ENCODE measurements at regions not wholly inside any gene's neighbourhood (a gene's known extent, or its start where the extent isn't known, plus 50 kb on each side); places are given as distances from the start of the nearest gene placed in this dataset.

- no peaks in the 10 kb centered on the region for H3K4me1 ChIP-seq (ENCODE audit: control insufficient read depth, insufficient read depth, low read length)
- intact Hi-C loops (cut with DNase I), result no loop called here
- H3K27me3 ChIP-seq (ENCODE audit: control insufficient read depth, insufficient read depth), result no peaks in the 10 kb centered on the region
- H3K9me3 ChIP-seq (ENCODE audit: control insufficient read depth, low read length), result no peaks in the 10 kb centered on the region
- 83% methylated on average over 10 of the region's 10 CpGs for WGBS
- DNase-seq (no peak), ATAC-seq (no peak)
- no peak overlapping the region for H3K27ac ChIP-seq (ENCODE audit: low read length)
- H3K4me3 ChIP-seq (ENCODE audit: low read length), result no peak overlapping the region
Measured at GRCh38 chr19:16000024-16000663, 51.3 kb downstream of the OR10H4 start.

- Histone ChIP-seq H3K4me3 (ENCODE audit: low read length) (peak overlapping the region; percentile 44), H3K27ac (ENCODE audit: low read length) (no peak overlapping the region), H3K27me3 (ENCODE audit: control insufficient read depth, insufficient read depth) (no peaks in the 10 kb centered on the region), H3K4me1 (ENCODE audit: control insufficient read depth, insufficient read depth, low read length) (no peaks in the 10 kb centered on the region), H3K9me3 (ENCODE audit: control insufficient read depth, low read length) (no peaks in the 10 kb centered on the region)
- peak; percentile 64 to 80 for ATAC-seq
- 36% methylated on average over 12 of the region's 12 CpGs for WGBS
- intact Hi-C loops (cut with DNase I), result no loop called here
- DNase-seq, result no peak
Measured at GRCh38 chr19:16001481-16002312, 52.9 kb downstream of the OR10H4 start.

GRCh38 chr19:16002406-16003384 lies 53.9 kb downstream of the OR10H4 start:
- ATAC-seq, result no peak
- H3K27me3 ChIP-seq (ENCODE audit: control insufficient read depth, insufficient read depth), result no peaks in the 10 kb centered on the region
- no peaks in the 10 kb centered on the region for H3K4me1 ChIP-seq (ENCODE audit: control insufficient read depth, insufficient read depth, low read length)
- no peak overlapping the region for H3K4me3 ChIP-seq (ENCODE audit: low read length)
- no peak overlapping the region for H3K27ac ChIP-seq (ENCODE audit: low read length)
- no peak for DNase-seq
- WGBS, result 66% methylated on average over 11 of the region's 11 CpGs
- no peaks in the 10 kb centered on the region for H3K9me3 ChIP-seq (ENCODE audit: control insufficient read depth, low read length)
- intact Hi-C loops (cut with DNase I), result no loop called here

GRCh38 chr19:16003391-16003790 lies 54.6 kb downstream of the OR10H4 start:
- Histone ChIP-seq H3K27me3 (ENCODE audit: control insufficient read depth, insufficient read depth) (no peaks in the 10 kb centered on the region), H3K27ac (ENCODE audit: low read length) (no peak overlapping the region), H3K9me3 (ENCODE audit: control insufficient read depth, low read length) (no peaks in the 10 kb centered on the region), H3K4me1 (ENCODE audit: control insufficient read depth, insufficient read depth, low read length) (no peaks in the 10 kb centered on the region), H3K4me3 (ENCODE audit: low read length) (no peak overlapping the region)
- DNase-seq (no peak), ATAC-seq (no peak)
- WGBS, result 79% methylated on average over 3 of the region's 3 CpGs
- intact Hi-C loops (cut with DNase I), result no loop called here

GRCh38 chr19:16005925-16006324 lies 57.1 kb downstream of the OR10H4 start:
- ATAC-seq, result no peak
- H3K27me3 ChIP-seq (ENCODE audit: control insufficient read depth, insufficient read depth), result no peaks in the 10 kb centered on the region
- no peaks in the 10 kb centered on the region for H3K4me1 ChIP-seq (ENCODE audit: control insufficient read depth, insufficient read depth, low read length)
- no peak overlapping the region for H3K4me3 ChIP-seq (ENCODE audit: low read length)
- no peak overlapping the region for H3K27ac ChIP-seq (ENCODE audit: low read length)
- no peak for DNase-seq
- intact Hi-C loops (cut with DNase I), result no loop called here
- 81% methylated on average over 3 of the region's 3 CpGs for WGBS
- no peaks in the 10 kb centered on the region for H3K9me3 ChIP-seq (ENCODE audit: control insufficient read depth, low read length)

GRCh38 chr19:16012552-16012951 lies 63.7 kb upstream of the TPM4 start:
- H3K4me3 ChIP-seq (ENCODE audit: low read length), result no peak overlapping the region
- H3K27ac ChIP-seq (ENCODE audit: low read length), result no peak overlapping the region
- no peak for ATAC-seq
- WGBS, result 94% methylated on average over 4 of the region's 4 CpGs
- DNase-seq, result no peak
- H3K27me3 ChIP-seq (ENCODE audit: control insufficient read depth, insufficient read depth), result no peaks in the 10 kb centered on the region
- H3K4me1 ChIP-seq (ENCODE audit: control insufficient read depth, insufficient read depth, low read length), result no peaks in the 10 kb centered on the region
- H3K9me3 ChIP-seq (ENCODE audit: control insufficient read depth, low read length), result no peaks in the 10 kb centered on the region
- intact Hi-C loops (cut with DNase I), result no loop called here

- intact Hi-C loops (cut with DNase I), result no loop called here
- 94% methylated on average over 11 of the region's 11 CpGs for WGBS
- Histone ChIP-seq H3K27me3 (ENCODE audit: control insufficient read depth, insufficient read depth) (no peaks in the 10 kb centered on the region), H3K4me1 (ENCODE audit: control insufficient read depth, insufficient read depth, low read length) (no peaks in the 10 kb centered on the region), H3K4me3 (ENCODE audit: low read length) (no peak overlapping the region), H3K9me3 (ENCODE audit: control insufficient read depth, low read length) (no peaks in the 10 kb centered on the region), H3K27ac (ENCODE audit: low read length) (no peak overlapping the region)
- no peak for ATAC-seq
- no peak for DNase-seq
Measured at GRCh38 chr19:16013181-16013850, 63.0 kb upstream of the TPM4 start.

- DNase-seq (no peak), ATAC-seq (no peak)
- intact Hi-C loops (cut with DNase I), result no loop called here
- 91% methylated on average over 31 of the region's 31 CpGs for WGBS
- H3K27me3 ChIP-seq (ENCODE audit: control insufficient read depth, insufficient read depth), result no peaks in the 10 kb centered on the region
- H3K4me1 ChIP-seq (ENCODE audit: control insufficient read depth, insufficient read depth, low read length), result no peaks in the 10 kb centered on the region
- no peaks in the 10 kb centered on the region for H3K9me3 ChIP-seq (ENCODE audit: control insufficient read depth, low read length)
- H3K27ac ChIP-seq (ENCODE audit: low read length), result no peak overlapping the region
- no peak overlapping the region for H3K4me3 ChIP-seq (ENCODE audit: low read length)
Measured at GRCh38 chr19:16013851-16014840, 62.1 kb upstream of the TPM4 start.

- no peak for ATAC-seq
- no peaks in the 10 kb centered on the region for H3K9me3 ChIP-seq (ENCODE audit: control insufficient read depth, low read length)
- no peak overlapping the region for H3K27ac ChIP-seq (ENCODE audit: low read length)
- H3K4me3 ChIP-seq (ENCODE audit: low read length), result no peak overlapping the region
- DNase-seq, result peak in 1 of 3 donors; percentile 43
- no peaks in the 10 kb centered on the region for H3K27me3 ChIP-seq (ENCODE audit: control insufficient read depth, insufficient read depth)
- H3K4me1 ChIP-seq (ENCODE audit: control insufficient read depth, insufficient read depth, low read length), result no peaks in the 10 kb centered on the region
- 95% methylated on average over 19 of the region's 19 CpGs for WGBS
- intact Hi-C loops (cut with DNase I), result no loop called here
Measured at GRCh38 chr19:16014923-16015804, 61.1 kb upstream of the TPM4 start.
